Kidney (tissue), 13 donors: ENCODE measurements at regions not wholly inside any gene's neighbourhood (a gene's known extent, or its start where the extent isn't known, plus 50 kb on each side); places are given as distances from the start of the nearest gene placed in this dataset.
A peak's percentile ranks its signal among the peaks of the same experiment; 100 is the strongest.

Experiments used
- DNase-seq, 5 donors: peaks; one replicate each; pipeline ENCODE4 v3.0.0-alpha.2; 2013 to 2020
- FAIRE-seq: peaks from 2 replicates; lab custom pipeline; 2012; peaks lifted over from hg19 to GRCh38; lab: Jason Lieb, UNC
- H3K27ac ChIP-seq, 2 donors: one replicate each; pipeline ENCODE4 v1.7.0; 2013; ENCODE audit warnings: low read depth in 2 of 2, low read length in 2 of 2, inconsistent platforms in 1 of 2
- H3K27me3 ChIP-seq: one replicate; pipeline ENCODE4 v1.7.1; 2013; ENCODE audit warnings: low read length, inconsistent platforms; ENCODE audit not compliant: control insufficient read depth, insufficient read depth
- H3K36me3 ChIP-seq, 3 donors: one replicate each; pipeline versions ENCODE4 v1.7.0 to v1.7.1; 2013; ENCODE audit warnings: low read length in 3 of 3, control low read depth in 1 of 3, inconsistent platforms in 1 of 3; ENCODE audit not compliant: insufficient read depth in 3 of 3, control insufficient read depth in 2 of 3
- H3K4me1 ChIP-seq, 3 donors: one replicate each; pipeline versions ENCODE4 v1.7.0 to v1.7.1; 2013; ENCODE audit warnings: low read length in 3 of 3, inconsistent platforms in 1 of 3, low read depth in 1 of 3; ENCODE audit not compliant: control insufficient read depth in 2 of 3, insufficient read depth in 2 of 3
- H3K4me3 ChIP-seq, 3 donors: one replicate each; pipeline versions ENCODE4 v1.7.0 to v1.8.1; 2013; ENCODE audit warnings: low read length in 3 of 3, control low read depth in 1 of 3, inconsistent platforms in 1 of 3
- H3K9ac ChIP-seq, 3 donors: one replicate each; pipeline versions ENCODE4 v1.7.0 to v1.7.1; 2013; ENCODE audit warnings: low read length in 3 of 3, control low read depth in 1 of 3, inconsistent platforms in 1 of 3
- H3K9me3 ChIP-seq, 3 donors: one replicate each; pipeline versions ENCODE4 v1.7.0 to v1.7.1; 2013; ENCODE audit warnings: low read length in 3 of 3, control low read depth in 1 of 3, inconsistent platforms in 1 of 3; ENCODE audit not compliant: control insufficient read depth in 2 of 3, insufficient read depth in 1 of 3
- intact Hi-C: fragments of 100-400 bp; cut with DNase I; formaldehyde crosslinking; loops from one replicate; pipeline ENCODE4 v1.11.1; 2022
- TF ChIP-seq, protein P1 (sequence below): IDR thresholded peaks from 3 replicates; pipeline ENCODE4 v1.5.1; 2012; ENCODE audit warnings: mild to moderate bottlenecking, moderate library complexity, borderline replicate concordance; ENCODE audit not compliant: insufficient read depth; ENCODE audit errors: extremely low read depth
- donor health status: control.
- donor health status: control.
- donor health status: control.
- donor health status: control.
- donor health status: control.
- donor health status: DM: yes; HTN: yes; CAD: no.
- donor health status: Normal renal cell carcinoma (clear cell type).

DNA sequence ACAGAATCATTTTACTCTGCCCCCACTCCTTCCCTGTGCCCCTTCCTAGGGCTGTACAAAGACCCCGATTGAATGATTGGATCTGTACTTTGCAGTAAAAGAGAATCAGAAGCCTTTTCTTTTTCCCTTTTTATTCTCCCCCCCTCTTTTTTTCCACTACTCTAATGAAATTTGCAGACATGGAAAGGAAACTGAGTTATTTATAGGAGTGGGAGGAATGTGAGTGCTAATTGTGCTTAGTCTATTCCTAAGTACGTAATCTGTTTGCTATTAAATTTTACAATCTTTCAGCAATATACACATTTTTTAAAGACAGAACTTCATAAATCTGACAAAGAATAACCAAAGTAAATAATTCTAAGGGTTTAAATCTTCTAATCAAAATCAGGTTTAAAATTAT, 314.3 kb downstream of the MAP2K6 start:
- intact Hi-C loops: no loop called here
- Histone ChIP-seq H3K36me3 (no peaks in the 10 kb centered on the region), H3K4me3 (no peak overlapping the region), H3K27ac (no peak overlapping the region), H3K9me3 (no peaks in the 10 kb centered on the region), H3K4me1 (peaks cover 0 to 3% (median 0%) of the 10 kb centered on the region in 3 donors), H3K9ac (no peak overlapping the region), H3K27me3 (no peaks in the 10 kb centered on the region)
- TF ChIP-seq, protein P1, sequence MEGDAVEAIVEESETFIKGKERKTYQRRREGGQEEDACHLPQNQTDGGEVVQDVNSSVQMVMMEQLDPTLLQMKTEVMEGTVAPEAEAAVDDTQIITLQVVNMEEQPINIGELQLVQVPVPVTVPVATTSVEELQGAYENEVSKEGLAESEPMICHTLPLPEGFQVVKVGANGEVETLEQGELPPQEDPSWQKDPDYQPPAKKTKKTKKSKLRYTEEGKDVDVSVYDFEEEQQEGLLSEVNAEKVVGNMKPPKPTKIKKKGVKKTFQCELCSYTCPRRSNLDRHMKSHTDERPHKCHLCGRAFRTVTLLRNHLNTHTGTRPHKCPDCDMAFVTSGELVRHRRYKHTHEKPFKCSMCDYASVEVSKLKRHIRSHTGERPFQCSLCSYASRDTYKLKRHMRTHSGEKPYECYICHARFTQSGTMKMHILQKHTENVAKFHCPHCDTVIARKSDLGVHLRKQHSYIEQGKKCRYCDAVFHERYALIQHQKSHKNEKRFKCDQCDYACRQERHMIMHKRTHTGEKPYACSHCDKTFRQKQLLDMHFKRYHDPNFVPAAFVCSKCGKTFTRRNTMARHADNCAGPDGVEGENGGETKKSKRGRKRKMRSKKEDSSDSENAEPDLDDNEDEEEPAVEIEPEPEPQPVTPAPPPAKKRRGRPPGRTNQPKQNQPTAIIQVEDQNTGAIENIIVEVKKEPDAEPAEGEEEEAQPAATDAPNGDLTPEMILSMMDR: no peak
- FAIRE-seq: no peak
- DNase-seq: no peak

DNA sequence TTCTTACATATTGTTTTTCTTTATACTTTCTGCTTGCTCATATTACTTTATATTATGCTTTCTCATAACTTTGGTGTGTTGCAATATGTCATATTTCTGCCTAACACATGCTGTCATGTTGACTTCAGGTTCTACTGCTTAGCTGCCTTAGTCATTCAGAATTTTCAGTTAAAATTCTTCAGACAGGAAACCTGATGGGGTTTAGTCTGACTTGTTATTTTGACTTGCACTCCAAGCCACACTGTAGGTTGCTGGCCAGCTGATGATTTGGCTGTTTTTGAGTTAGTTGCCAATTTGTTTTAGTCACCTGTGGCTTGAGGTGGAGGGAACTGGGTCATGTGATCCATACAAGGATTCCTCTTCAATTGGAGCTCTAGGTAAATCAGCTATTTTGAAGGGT, 315.4 kb downstream of the MAP2K6 start:
- H3K36me3 ChIP-seq: no peaks in the 10 kb centered on the region
- H3K4me1 ChIP-seq: peaks cover 0 to 3% (median 0%) of the 10 kb centered on the region in 3 donors
- no peak overlapping the region for H3K4me3 ChIP-seq
- TF ChIP-seq, protein P1: no peak
- intact Hi-C loops: no loop called here
- no peak for DNase-seq
- H3K27ac ChIP-seq: no peak overlapping the region
- H3K9me3 ChIP-seq: no peaks in the 10 kb centered on the region
- no peak for FAIRE-seq
- H3K27me3 ChIP-seq: no peaks in the 10 kb centered on the region
- no peak overlapping the region for H3K9ac ChIP-seq

GRCh38 chr17:69732272-69732918, 317.9 kb downstream of the MAP2K6 start:
- no peak for FAIRE-seq
- no peak overlapping the region for H3K27ac ChIP-seq
- TF ChIP-seq, protein P1: no peak
- H3K27me3 ChIP-seq: no peaks in the 10 kb centered on the region
- peaks cover 0 to 3% (median 0%) of the 10 kb centered on the region in 3 donors for H3K4me1 ChIP-seq
- intact Hi-C loops: no loop called here
- DNase-seq: peak in 2 of 5 donors; percentile 63 to 74
- H3K9ac ChIP-seq: no peak overlapping the region
- no peaks in the 10 kb centered on the region for H3K9me3 ChIP-seq
- H3K4me3 ChIP-seq: no peak overlapping the region
- no peaks in the 10 kb centered on the region for H3K36me3 ChIP-seq
